CD14-positive monocyte (primary cell): ENCODE measurements at regions not wholly inside any gene's neighbourhood (a gene's known extent, or its start where the extent isn't known, plus 50 kb on each side); places are given as distances from the start of the nearest gene placed in this dataset.

ENCODE experiments used
- DNase-seq, 3 donors: peaks; one replicate each; pipeline ENCODE4 v3.0.0-alpha.2; 2011 to 2022
- H2AFZ ChIP-seq: 2 replicates; pipeline ENCODE4 v1.6.0; 2012; ENCODE audit warnings: mild to moderate bottlenecking, low read depth, low read length, inconsistent platforms; ENCODE audit not compliant: insufficient read depth, poor library complexity, severe bottlenecking
- H3K27ac ChIP-seq, 2 donors: 1 replicate in 1 of 2; 2 replicates in 1 of 2; pipeline ENCODE4 v1.5.1; 2012 to 2013; ENCODE audit warnings: low read length in 2 of 2, control low read depth in 1 of 2, inconsistent platforms in 1 of 2, low read depth in 1 of 2, mild to moderate bottlenecking in 1 of 2
- H3K27me3 ChIP-seq, 2 donors: one replicate each; pipeline versions ENCODE4 v1.6.0 to v1.6.1; 2011 to 2013; ENCODE audit warnings: low read length in 2 of 2; ENCODE audit not compliant: control insufficient read depth in 2 of 2, insufficient read depth in 2 of 2
- H3K36me3 ChIP-seq, 2 donors: replicated peaks in 1 of 2; 1 replicate in 1 of 2; 2 replicates in 1 of 2; pipeline versions ENCODE4 v1.5.1 to v1.6.1; 2012 to 2013; ENCODE audit warnings: low read length in 2 of 2, control low read depth in 1 of 2, inconsistent platforms in 1 of 2, mild to moderate bottlenecking in 1 of 2; ENCODE audit not compliant: insufficient read depth in 2 of 2, control insufficient read depth in 1 of 2
- H3K4me1 ChIP-seq, 2 donors: 1 replicate in 1 of 2; 2 replicates in 1 of 2; pipeline versions ENCODE4 v1.5.1 to v1.6.1; 2012 to 2013; ENCODE audit warnings: low read length in 2 of 2, control low read depth in 1 of 2, inconsistent platforms in 1 of 2, mild to moderate bottlenecking in 1 of 2, moderate library complexity in 1 of 2; ENCODE audit not compliant: insufficient read depth in 2 of 2, control insufficient read depth in 1 of 2
- H3K4me2 ChIP-seq: replicated peaks from 2 replicates; pipeline ENCODE3; 2012; ENCODE audit warnings: low read length, moderate library complexity, mild to moderate bottlenecking; ENCODE audit not compliant: poor library complexity, severe bottlenecking; ENCODE audit errors: extremely low read depth
- H3K4me3 ChIP-seq, 3 experiments: fragments of 200-600 bp in 1 of 3; sonication (generic) in 1 of 3; replicated peaks in 1 of 3; 1 replicate in 2 of 3; 2 replicates in 1 of 3; pipeline ENCODE4 v1.5.1; 2011 to 2013; ENCODE audit warnings: low read length in 3 of 3, mild to moderate bottlenecking in 3 of 3, control low read depth in 2 of 3, low read depth in 2 of 3, inconsistent platforms in 1 of 3, moderate library complexity in 1 of 3
- H3K79me2 ChIP-seq: 2 replicates; pipeline ENCODE4 v1.6.0; 2012; ENCODE audit warnings: mild to moderate bottlenecking, control low read depth, inconsistent platforms, low read length, moderate library complexity; ENCODE audit not compliant: insufficient read depth
- H3K9ac ChIP-seq: 2 replicates; pipeline ENCODE4 v1.6.0; 2017; ENCODE audit warnings: low read length, mild to moderate bottlenecking; ENCODE audit not compliant: insufficient read depth, poor library complexity, severe bottlenecking
- H3K9me3 ChIP-seq, 2 donors: replicated peaks in 1 of 2; 1 replicate in 1 of 2; 2 replicates in 1 of 2; pipeline versions ENCODE4 v1.5.1 to v1.6.1; 2012 to 2013; ENCODE audit warnings: low read length in 2 of 2, control low read depth in 1 of 2; ENCODE audit not compliant: control insufficient read depth in 1 of 2, insufficient read depth in 1 of 2
- H4K20me1 ChIP-seq: 2 replicates; pipeline ENCODE4 v1.6.0; 2012; ENCODE audit warnings: mild to moderate bottlenecking, low read length, control low read depth, moderate library complexity; ENCODE audit not compliant: insufficient read depth
- H3K27ac Mint-ChIP-seq, 7 donors: one replicate each; pipeline ENCODE4 v1.8.0; 2020; ENCODE audit warnings: mild to moderate bottlenecking in 7 of 7, mixed read lengths in 7 of 7, moderate library complexity in 6 of 7, inconsistent platforms in 2 of 7
- H3K27me3 Mint-ChIP-seq, 3 donors: one replicate each; pipeline ENCODE4 v1.8.0; 2021 to 2022; ENCODE audit warnings: low read depth in 3 of 3, mild to moderate bottlenecking in 3 of 3, mixed read lengths in 3 of 3, moderate library complexity in 3 of 3, inconsistent platforms in 1 of 3
- H3K36me3 Mint-ChIP-seq, 2 donors: one replicate each; pipeline ENCODE4 v1.8.0; 2020; ENCODE audit warnings: mixed read lengths in 2 of 2, inconsistent platforms in 1 of 2, mild to moderate bottlenecking in 1 of 2
- H3K4me1 Mint-ChIP-seq: one replicate; pipeline ENCODE4 v1.8.0; 2020; ENCODE audit warnings: mild to moderate bottlenecking, mixed read lengths
- H3K4me3 Mint-ChIP-seq, 2 donors: one replicate each; pipeline ENCODE4 v1.8.0; 2020; ENCODE audit warnings: mild to moderate bottlenecking in 2 of 2, mixed read lengths in 2 of 2, moderate library complexity in 1 of 2
- H3K9me3 Mint-ChIP-seq, 7 donors: one replicate each; pipeline ENCODE4 v1.8.0; 2020 to 2022; ENCODE audit warnings: mixed read lengths in 7 of 7, mild to moderate bottlenecking in 6 of 7, moderate library complexity in 6 of 7, inconsistent platforms in 2 of 7
- WGBS: methylation state at CpG from one replicate; pipeline ENCODE4 v1.1.5; 2013; ENCODE audit warnings: missing lambda C conversion rate; ENCODE audit not compliant: insufficient coverage; 5-methylcytosine and 5-hydroxymethylcytosine counted together
- intact Hi-C, 2 donors: fragments of 100-400 bp; cut with micrococcal nuclease; formaldehyde crosslinking; loops; one replicate each; pipeline versions ENCODE4 v1.15.0 to v1.15.1; 2023
- TF ChIP-seq, protein P1 (sequence below): fragments of 200-600 bp; IDR thresholded peaks from one replicate; pipeline ENCODE4 v1.8.0; 2022; ENCODE audit warnings: antibody characterized with exemption, mild to moderate bottlenecking

GRCh38 chr5:61598126-61598525 lies 266.1 kb downstream of the ZSWIM6 start:
- no peaks in the 10 kb centered on the region for H3K36me3 ChIP-seq
- no peaks in the 10 kb centered on the region for H4K20me1 ChIP-seq
- H3K79me2 ChIP-seq = no peaks in the 10 kb centered on the region
- Mint-ChIP-seq H3K36me3 (no peaks in the 10 kb centered on the region), H3K27ac (no peak overlapping the region), H3K9me3 (peaks cover 0 to under 1% (median 0%) of the 10 kb centered on the region in 7 donors), H3K4me1 (peaks cover 4% of the 10 kb centered on the region), H3K27me3 (peaks cover 0 to 4% (median 0%) of the 10 kb centered on the region in 3 donors), H3K4me3 (no peak overlapping the region)
- no peak overlapping the region for H3K27ac ChIP-seq
- no peak for DNase-seq
- intact Hi-C loops = no loop called here
- no peaks in the 10 kb centered on the region for H3K27me3 ChIP-seq
- no peak overlapping the region for H3K4me3 ChIP-seq
- no peak overlapping the region for H3K4me2 ChIP-seq
- H3K9me3 ChIP-seq = no peaks in the 10 kb centered on the region
- TF ChIP-seq, protein P1, sequence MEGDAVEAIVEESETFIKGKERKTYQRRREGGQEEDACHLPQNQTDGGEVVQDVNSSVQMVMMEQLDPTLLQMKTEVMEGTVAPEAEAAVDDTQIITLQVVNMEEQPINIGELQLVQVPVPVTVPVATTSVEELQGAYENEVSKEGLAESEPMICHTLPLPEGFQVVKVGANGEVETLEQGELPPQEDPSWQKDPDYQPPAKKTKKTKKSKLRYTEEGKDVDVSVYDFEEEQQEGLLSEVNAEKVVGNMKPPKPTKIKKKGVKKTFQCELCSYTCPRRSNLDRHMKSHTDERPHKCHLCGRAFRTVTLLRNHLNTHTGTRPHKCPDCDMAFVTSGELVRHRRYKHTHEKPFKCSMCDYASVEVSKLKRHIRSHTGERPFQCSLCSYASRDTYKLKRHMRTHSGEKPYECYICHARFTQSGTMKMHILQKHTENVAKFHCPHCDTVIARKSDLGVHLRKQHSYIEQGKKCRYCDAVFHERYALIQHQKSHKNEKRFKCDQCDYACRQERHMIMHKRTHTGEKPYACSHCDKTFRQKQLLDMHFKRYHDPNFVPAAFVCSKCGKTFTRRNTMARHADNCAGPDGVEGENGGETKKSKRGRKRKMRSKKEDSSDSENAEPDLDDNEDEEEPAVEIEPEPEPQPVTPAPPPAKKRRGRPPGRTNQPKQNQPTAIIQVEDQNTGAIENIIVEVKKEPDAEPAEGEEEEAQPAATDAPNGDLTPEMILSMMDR = no peak
- no peak overlapping the region for H2AFZ ChIP-seq
- H3K9ac ChIP-seq = no peak overlapping the region
- 100% methylated on average over 1 of the region's 3 CpGs for WGBS
- H3K4me1 ChIP-seq = no peaks in the 10 kb centered on the region

- H3K4me2 ChIP-seq = no peak overlapping the region
- H3K4me3 Mint-ChIP-seq = no peak overlapping the region
- H3K36me3 ChIP-seq = no peaks in the 10 kb centered on the region
- intact Hi-C loops = no loop called here
- peak overlapping the region in 1 of 7 donors; percentile 24 for H3K27ac Mint-ChIP-seq
- no peaks in the 10 kb centered on the region for H3K79me2 ChIP-seq
- no peaks in the 10 kb centered on the region for H4K20me1 ChIP-seq
- H3K4me1 ChIP-seq = no peaks in the 10 kb centered on the region
- TF ChIP-seq, protein P1 = no peak
- no peaks in the 10 kb centered on the region for H3K27me3 ChIP-seq
- no peaks in the 10 kb centered on the region for H3K9me3 ChIP-seq
- H3K36me3 Mint-ChIP-seq = no peaks in the 10 kb centered on the region
- DNase-seq = no peak
- no peak overlapping the region for H3K4me3 ChIP-seq
- H3K27ac ChIP-seq = no peak overlapping the region
- H3K9me3 Mint-ChIP-seq = no peaks in the 10 kb centered on the region
- 50% methylated on average over 2 of the region's 5 CpGs for WGBS
- H3K4me1 Mint-ChIP-seq = peaks cover 4% of the 10 kb centered on the region
- no peak overlapping the region for H3K9ac ChIP-seq
- H3K27me3 Mint-ChIP-seq = peaks cover 0 to 4% (median 0%) of the 10 kb centered on the region in 3 donors
- H2AFZ ChIP-seq = peak overlapping the region; percentile 11
Observed at GRCh38 chr5:61599370-61600122, 267.5 kb downstream of the ZSWIM6 start.
